Natural killer cell (primary cell): ENCODE measurements at regions not wholly inside any gene's neighbourhood (a gene's known extent, or its start where the extent isn't known, plus 50 kb on each side); places are given as distances from the start of the nearest gene placed in this dataset.

Experiments used
- ATAC-seq, 3 donors: fragments of 150-1000 bp in 2 of 3; fragments of 200-7000 bp in 1 of 3; cut with Tn5 transposase; 1 replicate in 1 of 3; 2 replicates in 2 of 3; pipeline ENCODE4 v1.10.0; 2021; ENCODE audit warnings: mild to moderate bottlenecking in 2 of 3, moderate library complexity in 2 of 3
- DNase-seq, 2 donors: peaks; one replicate each; pipeline versions ENCODE4 v3.0.0 to v3.0.0-alpha.2; 2013 to 2021; ENCODE audit warnings: mixed read lengths in 1 of 2
- H3K27ac ChIP-seq: one replicate; pipeline ENCODE4 v1.5.1; 2013; ENCODE audit warnings: mild to moderate bottlenecking, low read length
- H3K27me3 ChIP-seq: one replicate; pipeline ENCODE4 v1.6.1; 2013; ENCODE audit warnings: low read length; ENCODE audit not compliant: control insufficient read depth, insufficient read depth
- H3K36me3 ChIP-seq: one replicate; pipeline ENCODE4 v1.6.1; 2013; ENCODE audit warnings: low read length; ENCODE audit not compliant: control insufficient read depth, insufficient read depth
- H3K4me1 ChIP-seq: one replicate; pipeline ENCODE4 v1.6.1; 2013; ENCODE audit warnings: low read length; ENCODE audit not compliant: control insufficient read depth, insufficient read depth
- H3K4me3 ChIP-seq: one replicate; pipeline ENCODE4 v1.5.1; 2013; ENCODE audit warnings: low read length
- H3K9me3 ChIP-seq: one replicate; pipeline ENCODE4 v1.6.1; 2013; ENCODE audit warnings: low read length; ENCODE audit not compliant: control insufficient read depth, insufficient read depth
- H3K27ac Mint-ChIP-seq, 2 donors: one replicate each; pipeline ENCODE4 v1.8.0; 2022; ENCODE audit warnings: mild to moderate bottlenecking in 2 of 2, mixed read lengths in 2 of 2, moderate library complexity in 1 of 2
- H3K27me3 Mint-ChIP-seq, 2 donors: one replicate each; pipeline ENCODE4 v1.8.0; 2022; ENCODE audit warnings: low read depth in 2 of 2, mixed read lengths in 2 of 2
- H3K36me3 Mint-ChIP-seq: one replicate; pipeline ENCODE4 v1.8.0; 2022; ENCODE audit warnings: mixed read lengths
- H3K4me1 Mint-ChIP-seq, 2 donors: one replicate each; pipeline ENCODE4 v1.8.0; 2022; ENCODE audit warnings: mixed read lengths in 2 of 2
- H3K4me3 Mint-ChIP-seq: one replicate; pipeline ENCODE4 v1.8.0; 2022; ENCODE audit warnings: mild to moderate bottlenecking, moderate library complexity, mixed read lengths
- H3K9me3 Mint-ChIP-seq, 2 donors: one replicate each; pipeline ENCODE4 v1.8.0; 2022; ENCODE audit warnings: mixed read lengths in 2 of 2
- WGBS: methylation state at CpG from one replicate; pipeline ENCODE4 v1.1.7; 2013; ENCODE audit warnings: missing lambda C conversion rate; ENCODE audit not compliant: insufficient coverage; 5-methylcytosine and 5-hydroxymethylcytosine counted together
- intact Hi-C: fragments of 100-400 bp; cut with micrococcal nuclease; formaldehyde crosslinking; loops from one replicate; pipeline ENCODE4 v1.14.2; 2022
- TF ChIP-seq, protein P1 (sequence below): fragments of 200-600 bp; IDR thresholded peaks from one replicate; pipeline ENCODE4 v1.8.0; 2022; ENCODE audit warnings: antibody characterized with exemption

DNA sequence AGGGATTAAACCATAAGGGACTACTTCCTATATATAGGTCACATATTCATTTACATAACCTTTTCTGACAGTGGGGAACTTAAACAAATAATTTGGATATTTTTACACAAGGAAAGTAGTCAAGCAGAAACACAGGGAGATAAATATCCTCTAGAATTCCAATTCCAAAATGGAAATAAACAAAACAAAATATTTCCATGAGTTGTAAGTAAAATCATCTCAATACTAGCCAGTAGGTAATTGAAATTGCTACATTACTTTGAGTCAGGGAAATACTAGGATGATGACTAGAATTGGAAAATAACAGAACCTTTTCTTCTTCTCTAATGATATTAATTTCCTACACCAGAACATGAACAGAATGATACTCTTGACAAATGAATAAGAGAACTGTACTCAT is 1308.1 kb upstream of the GJE1 start:
- Mint-ChIP-seq H3K4me3 (no peak overlapping the region), H3K4me1 (no peaks in the 10 kb centered on the region), H3K27me3 (no peaks in the 10 kb centered on the region), H3K36me3 (no peaks in the 10 kb centered on the region), H3K27ac (no peak overlapping the region), H3K9me3 (no peaks in the 10 kb centered on the region)
- Histone ChIP-seq H3K27ac (no peak overlapping the region), H3K4me1 (no peaks in the 10 kb centered on the region), H3K27me3 (no peaks in the 10 kb centered on the region), H3K36me3 (no peaks in the 10 kb centered on the region), H3K9me3 (no peaks in the 10 kb centered on the region), H3K4me3 (no peak overlapping the region)
- DNase-seq (no peak), ATAC-seq (no peak)
- TF ChIP-seq, protein P1, sequence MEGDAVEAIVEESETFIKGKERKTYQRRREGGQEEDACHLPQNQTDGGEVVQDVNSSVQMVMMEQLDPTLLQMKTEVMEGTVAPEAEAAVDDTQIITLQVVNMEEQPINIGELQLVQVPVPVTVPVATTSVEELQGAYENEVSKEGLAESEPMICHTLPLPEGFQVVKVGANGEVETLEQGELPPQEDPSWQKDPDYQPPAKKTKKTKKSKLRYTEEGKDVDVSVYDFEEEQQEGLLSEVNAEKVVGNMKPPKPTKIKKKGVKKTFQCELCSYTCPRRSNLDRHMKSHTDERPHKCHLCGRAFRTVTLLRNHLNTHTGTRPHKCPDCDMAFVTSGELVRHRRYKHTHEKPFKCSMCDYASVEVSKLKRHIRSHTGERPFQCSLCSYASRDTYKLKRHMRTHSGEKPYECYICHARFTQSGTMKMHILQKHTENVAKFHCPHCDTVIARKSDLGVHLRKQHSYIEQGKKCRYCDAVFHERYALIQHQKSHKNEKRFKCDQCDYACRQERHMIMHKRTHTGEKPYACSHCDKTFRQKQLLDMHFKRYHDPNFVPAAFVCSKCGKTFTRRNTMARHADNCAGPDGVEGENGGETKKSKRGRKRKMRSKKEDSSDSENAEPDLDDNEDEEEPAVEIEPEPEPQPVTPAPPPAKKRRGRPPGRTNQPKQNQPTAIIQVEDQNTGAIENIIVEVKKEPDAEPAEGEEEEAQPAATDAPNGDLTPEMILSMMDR, result no peak
- intact Hi-C loops, result no loop called here

DNA sequence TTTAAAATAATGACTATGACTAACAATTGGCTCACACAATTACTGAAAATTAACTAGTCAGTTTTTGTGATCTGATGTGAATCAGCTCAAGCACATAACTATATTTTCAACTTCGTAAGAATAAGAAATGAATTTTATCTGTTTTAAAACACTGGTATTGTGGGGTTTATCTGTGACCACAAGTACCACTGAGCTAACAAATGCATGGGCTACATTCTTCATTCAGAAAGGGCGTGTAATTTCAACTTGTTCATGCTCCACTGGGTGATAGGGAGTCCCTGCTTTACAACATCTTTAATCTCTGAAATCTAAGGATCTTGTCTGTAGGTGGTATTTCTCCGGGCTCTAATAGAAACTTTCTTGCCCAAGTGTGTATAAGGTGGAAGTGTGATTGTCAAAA is 1311.5 kb upstream of the GJE1 start:
- Mint-ChIP-seq H3K27ac (no peak overlapping the region), H3K4me3 (no peak overlapping the region), H3K36me3 (no peaks in the 10 kb centered on the region), H3K4me1 (no peaks in the 10 kb centered on the region), H3K9me3 (peaks cover 0 to 2% of the 10 kb centered on the region in 2 donors), H3K27me3 (no peaks in the 10 kb centered on the region)
- 52% methylated on average over 2 of the region's 3 CpGs for WGBS
- DNase-seq, result no peak
- Histone ChIP-seq H3K9me3 (no peaks in the 10 kb centered on the region), H3K36me3 (no peaks in the 10 kb centered on the region), H3K27ac (no peak overlapping the region), H3K27me3 (no peaks in the 10 kb centered on the region), H3K4me3 (no peak overlapping the region), H3K4me1 (no peaks in the 10 kb centered on the region)
- ATAC-seq, result no peak
- TF ChIP-seq, protein P1, result no peak
- intact Hi-C loops, result no loop called here

DNA sequence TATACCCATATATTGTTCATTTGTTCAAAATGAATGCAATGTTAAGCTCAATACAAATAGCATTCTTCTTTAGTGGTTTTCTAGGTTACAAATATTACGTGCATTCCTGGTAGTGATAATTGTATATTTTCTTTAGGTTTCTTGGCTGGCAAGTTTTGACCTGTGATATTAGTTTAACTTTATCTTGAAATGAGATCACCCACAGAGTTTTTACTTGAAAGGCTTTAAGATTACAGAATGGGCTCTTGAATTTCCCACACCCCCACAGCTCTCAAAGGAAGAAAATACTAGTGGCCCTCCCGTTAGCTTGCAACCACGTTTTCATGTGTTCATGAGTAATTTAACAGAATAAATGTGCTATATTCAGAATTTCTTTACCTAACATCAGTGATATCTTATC is 1315.5 kb upstream of the GJE1 start:
- Histone ChIP-seq H3K4me1 (no peaks in the 10 kb centered on the region), H3K9me3 (no peaks in the 10 kb centered on the region), H3K4me3 (no peak overlapping the region), H3K27me3 (no peaks in the 10 kb centered on the region), H3K36me3 (no peaks in the 10 kb centered on the region), H3K27ac (no peak overlapping the region)
- intact Hi-C loops, result no loop called here
- TF ChIP-seq, protein P1, result no peak
- no CpG with 5 or more reads among the region's 3 CpGs for WGBS
- H3K4me1 Mint-ChIP-seq, result no peaks in the 10 kb centered on the region
- peaks cover 0 to 2% of the 10 kb centered on the region in 2 donors for H3K9me3 Mint-ChIP-seq
- ATAC-seq, result no peak
- H3K27me3 Mint-ChIP-seq, result no peaks in the 10 kb centered on the region
- H3K27ac Mint-ChIP-seq, result no peak overlapping the region
- no peak for DNase-seq
- no peak overlapping the region for H3K4me3 Mint-ChIP-seq
- no peaks in the 10 kb centered on the region for H3K36me3 Mint-ChIP-seq

GRCh38 chr6:140816681-140817080 is 1316.0 kb upstream of the GJE1 start:
- Histone ChIP-seq H3K4me3 (no peak overlapping the region), H3K9me3 (no peaks in the 10 kb centered on the region), H3K4me1 (no peaks in the 10 kb centered on the region), H3K36me3 (no peaks in the 10 kb centered on the region), H3K27ac (no peak overlapping the region), H3K27me3 (no peaks in the 10 kb centered on the region)
- TF ChIP-seq, protein P1, result no peak
- Mint-ChIP-seq H3K27ac (no peak overlapping the region), H3K36me3 (no peaks in the 10 kb centered on the region), H3K9me3 (peaks cover 0 to 2% of the 10 kb centered on the region in 2 donors), H3K4me3 (no peak overlapping the region), H3K27me3 (no peaks in the 10 kb centered on the region), H3K4me1 (peaks cover 0 to 5% of the 10 kb centered on the region in 2 donors)
- no peak for DNase-seq
- WGBS, result 100% methylated on average over 2 of the region's 3 CpGs
- no peak for ATAC-seq
- intact Hi-C loops, result no loop called here
